GOT3 (cell line): ENCODE measurements at regions not wholly inside any gene's neighbourhood (a gene's known extent, or its start where the extent isn't known, plus 50 kb on each side); places are given as distances from the start of the nearest gene placed in this dataset.
"Not testable (repeated sequence)": the region's sequence is repeated elsewhere in the genome, so short reads cannot be mapped to it uniquely, and the experiment has no call there.

Experiments used
- DNase-seq: peaks from one replicate; lab custom pipeline; 2025; ENCODE audit warnings: mixed read lengths; lab: John Stamatoyannopoulos, UW

- DNase-seq = no peak
These were observed 113.1 kb downstream of the CDCA7 start for GRCh38 chr2:173467751-173468150.

- DNase-seq = no peak
These were observed 113.7 kb downstream of the CDCA7 start for GRCh38 chr2:173468266-173468793.

- no peak for DNase-seq
These were observed 117.4 kb downstream of the CDCA7 start for GRCh38 chr2:173472112-173472511.

- DNase-seq = no peak
These were observed 128.5 kb downstream of the CDCA7 start for GRCh38 chr2:173483137-173483536.

GRCh38 chr2:173488861-173489260 lies 134.2 kb downstream of the CDCA7 start:
- DNase-seq = no peak

- DNase-seq = no peak
These were observed 136.7 kb downstream of the CDCA7 start for GRCh38 chr2:173491418-173491817.

- no peak for DNase-seq
These were observed 139.2 kb downstream of the CDCA7 start for GRCh38 chr2:173493874-173494273.

GRCh38 chr2:173496746-173497145 lies 142.1 kb downstream of the CDCA7 start:
- DNase-seq = no peak

- no peak for DNase-seq
These were observed 146.3 kb downstream of the CDCA7 start for GRCh38 chr2:173500953-173501352.

GRCh38 chr2:173502296-173502695 lies 147.6 kb downstream of the CDCA7 start:
- DNase-seq = no peak

GRCh38 chr2:173511357-173511756 lies 156.7 kb downstream of the CDCA7 start:
- no peak for DNase-seq

GRCh38 chr2:173511942-173512341 lies 157.3 kb downstream of the CDCA7 start:
- no peak for DNase-seq

- no peak for DNase-seq
These were observed 158.5 kb downstream of the CDCA7 start for GRCh38 chr2:173513107-173513727.

GRCh38 chr2:173520918-173521317 lies 166.2 kb downstream of the CDCA7 start:
- DNase-seq = no peak

- DNase-seq = no peak
These were observed 166.9 kb downstream of the CDCA7 start for GRCh38 chr2:173521450-173522192.

GRCh38 chr2:173523497-173523896 lies 168.8 kb downstream of the CDCA7 start:
- DNase-seq = no peak

- DNase-seq = no peak
These were observed 169.7 kb downstream of the CDCA7 start for GRCh38 chr2:173524256-173524955.

GRCh38 chr2:173532732-173533531 lies 178.3 kb downstream of the CDCA7 start:
- not testable (repeated sequence) for DNase-seq

GRCh38 chr2:173537694-173538093 lies 183.0 kb downstream of the CDCA7 start:
- no peak for DNase-seq

- no peak for DNase-seq
These were observed 184.9 kb downstream of the CDCA7 start for GRCh38 chr2:173539615-173540014.

GRCh38 chr2:173544641-173545363 lies 190.1 kb downstream of the CDCA7 start:
- no peak for DNase-seq
